A673 (cell line): ENCODE measurements at regions not wholly inside any gene's neighbourhood (a gene's known extent, or its start where the extent isn't known, plus 50 kb on each side); places are given as distances from the start of the nearest gene placed in this dataset.

ENCODE experiments used
- BruUV-seq: library from RNA; stranded (reverse); fragments of 400-500 nt; replicated peaks from 2 replicates; lab custom pipeline; 2021; lab: Mats Ljungman, UMichigan
- CTCF ChIA-PET: fragments of 300-600 bp; sonication (Branson Sonifier 250); formaldehyde crosslinking; loops from one replicate; lab custom pipeline; 2022; ENCODE audit warnings: antibody characterized with exemption; lab: Charles Lee
- POLR2A ChIA-PET: fragments of 300-600 bp; sonication (Branson Sonifier 250); formaldehyde crosslinking; loops from one replicate; lab custom pipeline; 2022; ENCODE audit warnings: antibody characterized with exemption; ENCODE audit not compliant: low non-redundant PET; lab: Charles Lee
- DNase-seq: peaks from one replicate; pipeline ENCODE4 v3.0.0-alpha.2; 2015; ENCODE audit warnings: low spot score
- H3K27ac ChIP-seq: fragments of 200-600 bp; sonication (generic); 2 replicates; pipeline ENCODE4 v1.5.1; 2016; ENCODE audit warnings: mixed run types, low read depth, mild to moderate bottlenecking, mixed read lengths, antibody characterized with exemption, low read length; ENCODE audit not compliant: poor library complexity, severe bottlenecking
- H3K27me3 ChIP-seq: fragments of 200-600 bp; sonication (generic); replicated peaks from 2 replicates; pipeline ENCODE4 v1.6.1; 2017; ENCODE audit warnings: mixed run types, low read depth, mild to moderate bottlenecking, mixed read lengths, antibody characterized with exemption, low read length; ENCODE audit not compliant: insufficient read depth, poor library complexity
- H3K36me3 ChIP-seq: fragments of 200-600 bp; sonication (generic); 2 replicates; pipeline ENCODE4 v1.6.1; 2016; ENCODE audit warnings: mixed run types, mild to moderate bottlenecking, mixed read lengths, antibody characterized with exemption, low read length; ENCODE audit not compliant: insufficient read depth, poor library complexity, severe bottlenecking
- H3K4me1 ChIP-seq: fragments of 200-600 bp; sonication (generic); 2 replicates; pipeline ENCODE4 v1.6.1; 2017; ENCODE audit warnings: mixed run types, mild to moderate bottlenecking, mixed read lengths, antibody characterized with exemption, low read length; ENCODE audit not compliant: insufficient read depth, poor library complexity, severe bottlenecking
- H3K4me3 ChIP-seq: fragments of 200-600 bp; sonication (generic); 2 replicates; pipeline ENCODE4 v1.5.1; 2016; ENCODE audit warnings: low read depth, mixed run types, mild to moderate bottlenecking, mixed read lengths, low read length; ENCODE audit not compliant: poor library complexity, severe bottlenecking
- H3K9me3 ChIP-seq: fragments of 200-600 bp; sonication (generic); 2 replicates; pipeline ENCODE4 v1.6.1; 2016; ENCODE audit warnings: mixed run types, low read depth, mild to moderate bottlenecking, mixed read lengths, antibody characterized with exemption, low read length; ENCODE audit not compliant: poor library complexity, severe bottlenecking
- EZH2 ChIP-seq: fragments of 200-600 bp; sonication (generic); IDR thresholded peaks from 2 replicates; pipeline ENCODE4 v1.6.1; 2017; ENCODE audit warnings: borderline replicate concordance, low read depth, mild to moderate bottlenecking, mixed read lengths, antibody characterized with exemption, low read length; ENCODE audit not compliant: poor library complexity, severe bottlenecking
- intact Hi-C: fragments of 100-400 bp; cut with micrococcal nuclease; formaldehyde crosslinking; loops from one replicate; pipeline ENCODE4 v1.10.0; 2022; ENCODE audit not compliant: unreplicated experiment
- TF ChIP-seq, protein P1 (sequence below): fragments of 300-800, 200-600 bp; sonication (generic); conservative IDR thresholded peaks from 2 replicates; pipeline ENCODE4 v1.5.1; 2017; ENCODE audit warnings: low read depth, mild to moderate bottlenecking, antibody characterized with exemption, low read length, moderate library complexity, mixed read lengths

DNA sequence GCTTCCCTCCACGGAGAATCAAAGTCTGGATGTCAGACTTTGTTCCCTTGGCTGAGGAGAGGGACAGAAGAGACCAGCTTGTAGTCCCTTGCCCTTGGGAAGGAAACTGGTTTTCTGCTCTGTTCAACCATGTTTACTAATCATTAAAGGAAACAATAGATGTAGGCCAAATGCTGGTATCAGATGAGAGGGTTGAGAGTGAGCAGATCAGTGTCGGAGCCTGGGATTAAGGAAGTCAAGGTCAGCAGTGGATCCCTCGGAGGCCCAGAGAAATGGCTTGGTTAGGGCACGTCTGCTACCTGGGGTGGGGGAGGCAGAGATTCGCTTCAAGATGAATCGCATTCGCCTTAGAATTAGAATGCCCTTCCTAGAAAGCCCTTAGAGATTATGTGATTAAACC lies 109.1 kb downstream of the MYCN start:
- no peaks in the 10 kb centered on the region for H3K36me3 ChIP-seq
- no TSS peak for BruUV-seq
- H3K27ac ChIP-seq: no peak overlapping the region
- DNase-seq: no peak
- no peaks in the 10 kb centered on the region for H3K27me3 ChIP-seq
- intact Hi-C loops: no loop called here
- no peak overlapping the region for H3K4me3 ChIP-seq
- H3K4me1 ChIP-seq: no peaks in the 10 kb centered on the region
- TF ChIP-seq, protein P1, sequence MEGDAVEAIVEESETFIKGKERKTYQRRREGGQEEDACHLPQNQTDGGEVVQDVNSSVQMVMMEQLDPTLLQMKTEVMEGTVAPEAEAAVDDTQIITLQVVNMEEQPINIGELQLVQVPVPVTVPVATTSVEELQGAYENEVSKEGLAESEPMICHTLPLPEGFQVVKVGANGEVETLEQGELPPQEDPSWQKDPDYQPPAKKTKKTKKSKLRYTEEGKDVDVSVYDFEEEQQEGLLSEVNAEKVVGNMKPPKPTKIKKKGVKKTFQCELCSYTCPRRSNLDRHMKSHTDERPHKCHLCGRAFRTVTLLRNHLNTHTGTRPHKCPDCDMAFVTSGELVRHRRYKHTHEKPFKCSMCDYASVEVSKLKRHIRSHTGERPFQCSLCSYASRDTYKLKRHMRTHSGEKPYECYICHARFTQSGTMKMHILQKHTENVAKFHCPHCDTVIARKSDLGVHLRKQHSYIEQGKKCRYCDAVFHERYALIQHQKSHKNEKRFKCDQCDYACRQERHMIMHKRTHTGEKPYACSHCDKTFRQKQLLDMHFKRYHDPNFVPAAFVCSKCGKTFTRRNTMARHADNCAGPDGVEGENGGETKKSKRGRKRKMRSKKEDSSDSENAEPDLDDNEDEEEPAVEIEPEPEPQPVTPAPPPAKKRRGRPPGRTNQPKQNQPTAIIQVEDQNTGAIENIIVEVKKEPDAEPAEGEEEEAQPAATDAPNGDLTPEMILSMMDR: no peak
- ChIA-PET CTCF (no interaction called here), POLR2A (no interaction called here)
- no peaks in the 10 kb centered on the region for H3K9me3 ChIP-seq

DNA sequence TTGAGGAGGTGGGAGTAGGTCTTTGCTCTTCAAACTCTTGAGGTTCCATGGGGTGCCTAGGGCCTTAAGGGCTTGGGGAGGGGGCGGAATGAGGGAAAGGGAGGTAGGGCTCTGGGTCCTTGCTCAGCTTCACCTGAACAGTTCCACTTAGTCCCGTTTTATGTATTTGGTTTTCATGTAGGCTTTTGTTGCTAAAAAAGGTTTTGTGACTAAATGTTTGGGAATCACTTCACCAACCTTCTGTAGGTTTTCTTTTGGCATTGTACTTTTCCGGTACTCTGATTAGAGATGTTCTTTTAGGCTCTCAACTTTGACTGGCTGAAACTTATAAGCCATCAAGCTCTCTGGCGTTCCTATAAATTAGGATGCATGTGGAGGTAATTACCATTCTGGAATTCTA lies 108.1 kb downstream of the MYCN start:
- POLR2A ChIA-PET: no interaction called here
- BruUV-seq: no TSS peak
- H3K4me3 ChIP-seq: no peak overlapping the region
- intact Hi-C loops: no loop called here
- H3K9me3 ChIP-seq: no peaks in the 10 kb centered on the region
- TF ChIP-seq EZH2: no peak
- TF ChIP-seq, protein P1: no peak
- no peaks in the 10 kb centered on the region for H3K36me3 ChIP-seq
- CTCF ChIA-PET: no interaction called here
- DNase-seq: no peak
- no peaks in the 10 kb centered on the region for H3K27me3 ChIP-seq
- no peaks in the 10 kb centered on the region for H3K4me1 ChIP-seq
- H3K27ac ChIP-seq: no peak overlapping the region

DNA sequence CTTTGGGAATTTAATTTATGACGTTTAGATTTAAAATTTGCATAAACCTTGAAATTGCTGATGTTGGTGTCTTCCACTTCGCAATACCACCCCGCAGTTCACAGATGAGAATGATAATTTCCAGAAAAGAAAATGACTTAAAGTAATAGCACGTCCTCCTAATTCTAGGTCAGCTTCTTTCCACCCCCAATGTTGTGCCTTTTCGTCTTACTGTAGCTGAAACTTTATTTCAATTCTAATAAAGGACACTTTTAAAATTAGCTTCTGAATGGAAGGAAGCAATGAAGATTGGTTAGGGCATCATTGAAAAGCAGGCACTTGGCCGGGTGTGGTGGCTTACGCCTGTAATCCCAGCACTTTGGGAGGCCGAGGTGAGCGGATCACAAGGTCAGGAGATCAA lies 107.4 kb downstream of the MYCN start:
- TF ChIP-seq, protein P1: no peak
- no peak for TF ChIP-seq EZH2
- CTCF ChIA-PET: no interaction called here
- no peaks in the 10 kb centered on the region for H3K36me3 ChIP-seq
- no peaks in the 10 kb centered on the region for H3K4me1 ChIP-seq
- no peak overlapping the region for H3K27ac ChIP-seq
- H3K27me3 ChIP-seq: no peaks in the 10 kb centered on the region
- H3K9me3 ChIP-seq: no peaks in the 10 kb centered on the region
- intact Hi-C loops: no loop called here
- H3K4me3 ChIP-seq: no peak overlapping the region
- POLR2A ChIA-PET: no interaction called here
- DNase-seq: no peak
- BruUV-seq: no TSS peak
